Left ventricle myocardium inferior (tissue), 1 donor: ENCODE measurements at regions not wholly inside any gene's neighbourhood (a gene's known extent, or its start where the extent isn't known, plus 50 kb on each side); places are given as distances from the start of the nearest gene placed in this dataset.

ENCODE experiments used
- DNase-seq: peaks from one replicate; pipeline ENCODE4 v3.0.0-alpha.2; 2020
- H3K27ac ChIP-seq: fragments of 200-600 bp; replicated peaks from 2 replicates; pipeline ENCODE4 v1.8.0; 2021
- H3K27me3 ChIP-seq: fragments of 200-600 bp; 2 replicates; pipeline ENCODE4 v1.8.0; 2021; ENCODE audit warnings: low read depth
- H3K36me3 ChIP-seq: fragments of 200-600 bp; 2 replicates; pipeline ENCODE4 v1.8.0; 2021
- H3K4me1 ChIP-seq: fragments of 200-600 bp; 2 replicates; pipeline ENCODE4 v1.8.0; 2021
- H3K4me3 ChIP-seq: fragments of 200-600 bp; 2 replicates; pipeline ENCODE4 v1.8.0; 2021; ENCODE audit warnings: mild to moderate bottlenecking, moderate library complexity
- H3K9me3 ChIP-seq: fragments of 200-600 bp; replicated peaks from 2 replicates; pipeline ENCODE4 v1.8.0; 2021
- CTCF ChIP-seq: fragments of 200-600 bp; IDR thresholded peaks from 2 replicates; pipeline ENCODE4 v1.8.0; 2021; ENCODE audit warnings: antibody characterized with exemption, mild to moderate bottlenecking, borderline replicate concordance
- intact Hi-C: fragments of 100-400 bp; cut with micrococcal nuclease; formaldehyde crosslinking; loops from one replicate; pipeline ENCODE4 v1.11.0; 2022
- donor health status: DM: no; HTN: yes; CAD: no; lungs with severe emphysema.

- intact Hi-C loops: no loop called here
- H3K27me3 ChIP-seq: no peaks in the 10 kb centered on the region
- no peak overlapping the region for H3K27ac ChIP-seq
- no peak for DNase-seq
- no peaks in the 10 kb centered on the region for H3K9me3 ChIP-seq
- H3K36me3 ChIP-seq: no peaks in the 10 kb centered on the region
- no peak for TF ChIP-seq CTCF
- H3K4me3 ChIP-seq: no peak overlapping the region
- no peaks in the 10 kb centered on the region for H3K4me1 ChIP-seq
Observed at GRCh38 chrX:98548519-98548918, 1664.8 kb downstream of the RPA4 start.

- no peak for DNase-seq
- H3K27me3 ChIP-seq: no peaks in the 10 kb centered on the region
- intact Hi-C loops: no loop called here
- H3K36me3 ChIP-seq: no peaks in the 10 kb centered on the region
- H3K27ac ChIP-seq: no peak overlapping the region
- no peaks in the 10 kb centered on the region for H3K4me1 ChIP-seq
- H3K9me3 ChIP-seq: no peaks in the 10 kb centered on the region
- no peak overlapping the region for H3K4me3 ChIP-seq
- no peak for TF ChIP-seq CTCF
Observed at GRCh38 chrX:98568795-98569194, 1685.1 kb downstream of the RPA4 start.

- Histone ChIP-seq H3K9me3 (no peaks in the 10 kb centered on the region), H3K36me3 (no peaks in the 10 kb centered on the region), H3K27ac (no peak overlapping the region), H3K4me3 (no peak overlapping the region), H3K4me1 (no peaks in the 10 kb centered on the region), H3K27me3 (no peaks in the 10 kb centered on the region)
- TF ChIP-seq CTCF: no peak
- intact Hi-C loops: no loop called here
- no peak for DNase-seq
Observed at GRCh38 chrX:98605941-98606340, 1722.2 kb downstream of the RPA4 start.

- no peak overlapping the region for H3K4me3 ChIP-seq
Observed at GRCh38 chrX:98607739-98608138, 1724.0 kb downstream of the RPA4 start.

GRCh38 chrX:98627645-98628044 lies 1743.9 kb downstream of the RPA4 start:
- Histone ChIP-seq H3K9me3 (no peaks in the 10 kb centered on the region), H3K27ac (no peak overlapping the region), H3K4me1 (no peaks in the 10 kb centered on the region), H3K27me3 (no peaks in the 10 kb centered on the region), H3K4me3 (no peak overlapping the region), H3K36me3 (no peaks in the 10 kb centered on the region)
- no peak for DNase-seq
- TF ChIP-seq CTCF: no peak
- intact Hi-C loops: no loop called here

More at GRCh38 chrX:98607739-98608138, 1724.0 kb downstream of the RPA4 start:
- Histone ChIP-seq H3K27me3 (no peaks in the 10 kb centered on the region), H3K27ac (no peak overlapping the region), H3K36me3 (no peaks in the 10 kb centered on the region), H3K4me1 (no peaks in the 10 kb centered on the region), H3K9me3 (no peaks in the 10 kb centered on the region)
- no peak for DNase-seq
- intact Hi-C loops: no loop called here
- TF ChIP-seq CTCF: no peak

GRCh38 chrX:98637451-98637850 lies 1753.7 kb downstream of the RPA4 start:
- no peak for TF ChIP-seq CTCF
- DNase-seq: no peak
- H3K9me3 ChIP-seq: peaks cover 3% of the 10 kb centered on the region
- no peak overlapping the region for H3K27ac ChIP-seq
- H3K36me3 ChIP-seq: no peaks in the 10 kb centered on the region
- no peak overlapping the region for H3K4me3 ChIP-seq
- H3K4me1 ChIP-seq: no peaks in the 10 kb centered on the region
- no peaks in the 10 kb centered on the region for H3K27me3 ChIP-seq
- intact Hi-C loops: no loop called here
